ENCODE measurements at regions not wholly inside any gene's neighbourhood (a gene's known extent, or its start where the extent isn't known, plus 50 kb on each side); places are given as distances from the start of the nearest gene placed in this dataset.

DNA sequence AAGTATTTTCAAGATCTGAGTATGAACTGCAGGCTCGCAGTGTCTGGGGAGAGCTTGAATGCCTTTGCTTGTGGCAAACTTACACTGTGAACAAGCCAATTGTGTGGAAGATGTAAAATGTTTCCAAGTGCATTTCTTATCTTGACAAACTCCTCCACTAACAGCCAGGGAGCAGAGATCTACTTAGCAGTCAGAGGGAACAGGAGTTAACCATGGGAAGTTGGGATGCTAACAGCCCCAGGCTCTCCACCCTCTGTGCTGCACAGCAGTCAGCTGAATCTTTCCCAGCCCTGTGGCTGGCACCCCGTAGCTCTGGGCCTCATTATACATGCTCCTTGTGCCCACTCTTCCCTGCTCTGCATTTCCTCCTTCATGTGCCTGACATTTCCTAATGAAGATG, 450.2 kb downstream of the TSN start:
- no peaks in the 10 kb centered on the region for H3K36me3 ChIP-seq (ENCODE audit: control insufficient read depth in 3 of 3, insufficient read depth in 3 of 3, low read length in 3 of 3)
- no peak overlapping the region for H3K27ac ChIP-seq (ENCODE audit: low read depth, low read length)
- H3K4me1 ChIP-seq (ENCODE audit: control insufficient read depth in 3 of 3, insufficient read depth in 3 of 3, low read length in 3 of 3) = no peaks in the 10 kb centered on the region
- no peak overlapping the region for H3K4me3 ChIP-seq (ENCODE audit: low read length in 3 of 3)
- peaks cover 0 to 5% (median 0%) of the 10 kb centered on the region in 3 donors for H3K27me3 ChIP-seq (ENCODE audit: control insufficient read depth in 3 of 3, insufficient read depth in 3 of 3, low read length in 3 of 3)
- H3K9ac ChIP-seq (ENCODE audit: low read depth in 1 of 3, low read length in 3 of 3) = no peak overlapping the region
- no peaks in the 10 kb centered on the region for H3K9me3 ChIP-seq (ENCODE audit: control insufficient read depth in 3 of 3, low read length in 3 of 3)

GRCh38 chr2:122206101-122206500, 450.6 kb downstream of the TSN start:
- Histone ChIP-seq H3K9ac (ENCODE audit: low read depth in 1 of 3, low read length in 3 of 3) (no peak overlapping the region), H3K4me1 (ENCODE audit: control insufficient read depth in 3 of 3, insufficient read depth in 3 of 3, low read length in 3 of 3) (no peaks in the 10 kb centered on the region), H3K36me3 (ENCODE audit: control insufficient read depth in 3 of 3, insufficient read depth in 3 of 3, low read length in 3 of 3) (no peaks in the 10 kb centered on the region), H3K9me3 (ENCODE audit: control insufficient read depth in 3 of 3, low read length in 3 of 3) (no peaks in the 10 kb centered on the region), H3K27ac (ENCODE audit: low read depth, low read length) (no peak overlapping the region), H3K4me3 (ENCODE audit: low read length in 3 of 3) (no peak overlapping the region), H3K27me3 (ENCODE audit: control insufficient read depth in 3 of 3, insufficient read depth in 3 of 3, low read length in 3 of 3) (peaks cover 0 to 5% (median 0%) of the 10 kb centered on the region in 3 donors)

DNA sequence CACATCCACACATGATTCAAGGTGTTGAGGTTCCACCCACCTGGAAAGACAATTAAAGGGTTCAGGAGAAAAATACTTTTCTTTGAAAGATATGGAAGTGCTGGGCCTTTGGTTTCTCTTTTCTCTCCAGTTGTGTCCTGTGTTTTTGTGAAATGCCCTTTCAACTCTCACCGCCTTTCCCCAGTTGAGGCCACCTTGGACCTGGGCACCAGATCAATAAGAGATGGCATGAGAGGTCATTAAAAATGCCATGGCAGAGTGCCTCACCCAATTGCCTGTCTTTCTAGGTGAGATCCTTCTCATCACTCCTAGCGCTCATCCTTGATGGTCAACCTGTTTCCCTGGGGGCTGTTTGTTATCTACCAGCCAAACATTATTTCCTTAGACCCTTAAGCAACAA, 453.9 kb downstream of the TSN start:
- Histone ChIP-seq H3K9ac (ENCODE audit: low read depth in 1 of 3, low read length in 3 of 3) (no peak overlapping the region), H3K4me3 (ENCODE audit: low read length in 3 of 3) (no peak overlapping the region), H3K36me3 (ENCODE audit: control insufficient read depth in 3 of 3, insufficient read depth in 3 of 3, low read length in 3 of 3) (no peaks in the 10 kb centered on the region), H3K4me1 (ENCODE audit: control insufficient read depth in 3 of 3, insufficient read depth in 3 of 3, low read length in 3 of 3) (no peaks in the 10 kb centered on the region), H3K27me3 (ENCODE audit: control insufficient read depth in 3 of 3, insufficient read depth in 3 of 3, low read length in 3 of 3) (peaks cover 0 to 5% (median 0%) of the 10 kb centered on the region in 3 donors), H3K27ac (ENCODE audit: low read depth, low read length) (no peak overlapping the region), H3K9me3 (ENCODE audit: control insufficient read depth in 3 of 3, low read length in 3 of 3) (no peaks in the 10 kb centered on the region)

GRCh38 chr2:122210065-122210464, 454.6 kb downstream of the TSN start:
- Histone ChIP-seq H3K9me3 (ENCODE audit: control insufficient read depth in 3 of 3, low read length in 3 of 3) (no peaks in the 10 kb centered on the region), H3K4me3 (ENCODE audit: low read length in 3 of 3) (no peak overlapping the region), H3K9ac (ENCODE audit: low read depth in 1 of 3, low read length in 3 of 3) (no peak overlapping the region), H3K27me3 (ENCODE audit: control insufficient read depth in 3 of 3, insufficient read depth in 3 of 3, low read length in 3 of 3) (peaks cover 0 to 5% (median 0%) of the 10 kb centered on the region in 3 donors), H3K36me3 (ENCODE audit: control insufficient read depth in 3 of 3, insufficient read depth in 3 of 3, low read length in 3 of 3) (no peaks in the 10 kb centered on the region), H3K27ac (ENCODE audit: low read depth, low read length) (no peak overlapping the region), H3K4me1 (ENCODE audit: control insufficient read depth in 3 of 3, insufficient read depth in 3 of 3, low read length in 3 of 3) (no peaks in the 10 kb centered on the region)

DNA sequence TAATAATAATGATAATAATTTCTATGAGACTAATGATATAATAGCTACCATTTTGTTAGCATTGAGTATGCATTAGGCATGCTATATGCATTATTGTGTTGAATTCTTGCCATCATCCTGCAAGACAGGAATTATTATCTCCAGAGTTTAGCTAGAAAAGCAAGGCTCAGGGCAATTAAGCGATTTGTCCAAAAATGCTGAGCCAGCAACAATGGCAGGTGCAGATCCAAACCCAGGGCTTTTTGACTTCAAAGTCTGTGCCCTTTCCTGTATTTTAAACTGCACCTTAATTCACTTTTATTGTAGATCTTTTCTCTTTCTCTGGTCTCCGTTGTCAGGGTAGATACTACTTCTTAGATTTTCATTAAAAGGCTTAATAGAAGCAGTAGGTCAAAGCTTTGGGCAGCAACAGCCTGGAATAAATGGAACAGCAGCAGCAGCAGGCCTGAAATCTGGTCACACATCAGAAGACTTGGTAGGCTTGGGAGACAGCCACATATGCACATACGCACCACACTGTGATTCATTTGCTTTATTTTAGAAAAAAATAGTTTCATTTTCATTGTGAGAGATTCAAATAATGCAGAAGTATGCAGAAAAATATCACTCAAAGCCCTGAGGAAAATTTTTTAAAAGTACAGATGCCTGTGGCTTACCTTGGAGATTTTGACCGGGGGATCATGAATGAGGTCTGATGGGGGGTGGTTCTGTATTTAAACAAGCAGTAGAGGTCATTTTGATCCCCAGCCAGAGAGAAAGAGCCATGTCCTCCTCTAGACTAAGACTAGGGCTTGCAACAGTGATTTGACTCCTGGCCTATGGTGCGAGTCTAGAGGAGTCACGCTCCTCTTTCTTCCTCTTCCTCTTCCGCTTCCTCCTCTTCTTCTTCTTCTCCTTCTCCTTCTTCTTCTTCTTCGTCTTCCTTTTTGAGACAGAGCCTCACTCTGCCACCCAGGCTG, 455.7 kb downstream of the TSN start:
- Histone ChIP-seq H3K4me1 (ENCODE audit: control insufficient read depth in 3 of 3, insufficient read depth in 3 of 3, low read length in 3 of 3) (no peaks in the 10 kb centered on the region), H3K9me3 (ENCODE audit: control insufficient read depth in 3 of 3, low read length in 3 of 3) (no peaks in the 10 kb centered on the region)

DNA sequence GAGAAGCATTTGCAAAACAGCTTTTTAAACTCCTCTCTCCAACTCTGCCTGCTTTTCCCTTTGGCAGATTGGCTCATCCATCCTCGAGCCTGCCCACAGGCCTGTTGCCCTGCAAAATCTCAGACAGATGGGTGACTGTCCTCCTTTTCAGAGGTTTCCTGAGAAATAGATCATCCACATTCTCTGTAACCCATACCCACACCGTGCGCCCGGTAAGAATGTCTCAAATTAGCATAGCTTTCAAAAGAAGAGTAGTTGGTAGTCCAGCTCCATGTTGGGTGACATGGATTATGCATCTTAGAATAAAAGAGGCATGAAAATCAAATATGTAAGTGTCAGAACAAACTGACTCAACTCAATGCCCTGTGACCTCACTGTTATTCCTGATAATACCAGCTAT, 457.9 kb downstream of the TSN start:
- Histone ChIP-seq H3K27me3 (ENCODE audit: control insufficient read depth in 3 of 3, insufficient read depth in 3 of 3, low read length in 3 of 3) (peaks cover 0 to 2% (median 0%) of the 10 kb centered on the region in 3 donors), H3K9ac (ENCODE audit: low read depth in 1 of 3, low read length in 3 of 3) (no peak overlapping the region), H3K4me1 (ENCODE audit: control insufficient read depth in 3 of 3, insufficient read depth in 3 of 3, low read length in 3 of 3) (no peaks in the 10 kb centered on the region), H3K27ac (ENCODE audit: low read depth, low read length) (no peak overlapping the region), H3K9me3 (ENCODE audit: control insufficient read depth in 3 of 3, low read length in 3 of 3) (no peaks in the 10 kb centered on the region), H3K36me3 (ENCODE audit: control insufficient read depth in 3 of 3, insufficient read depth in 3 of 3, low read length in 3 of 3) (no peaks in the 10 kb centered on the region), H3K4me3 (ENCODE audit: low read length in 3 of 3) (no peak overlapping the region)

More for the DNA sequence above, 455.7 kb downstream of the TSN start:
- no peak overlapping the region for H3K4me3 ChIP-seq (ENCODE audit: low read length in 3 of 3)
- H3K27ac ChIP-seq (ENCODE audit: low read depth, low read length) = no peak overlapping the region
- H3K9ac ChIP-seq (ENCODE audit: low read depth in 1 of 3, low read length in 3 of 3) = no peak overlapping the region
- no peaks in the 10 kb centered on the region for H3K36me3 ChIP-seq (ENCODE audit: control insufficient read depth in 3 of 3, insufficient read depth in 3 of 3, low read length in 3 of 3)
- H3K27me3 ChIP-seq (ENCODE audit: control insufficient read depth in 3 of 3, insufficient read depth in 3 of 3, low read length in 3 of 3) = peaks cover 0 to under 1% (median 0%) of the 10 kb centered on the region in 3 donors

GRCh38 chr2:122216071-122216470, 460.6 kb downstream of the TSN start:
- Histone ChIP-seq H3K9ac (ENCODE audit: low read depth in 1 of 3, low read length in 3 of 3) (no peak overlapping the region), H3K9me3 (ENCODE audit: control insufficient read depth in 3 of 3, low read length in 3 of 3) (no peaks in the 10 kb centered on the region), H3K36me3 (ENCODE audit: control insufficient read depth in 3 of 3, insufficient read depth in 3 of 3, low read length in 3 of 3) (no peaks in the 10 kb centered on the region), H3K27me3 (ENCODE audit: control insufficient read depth in 3 of 3, insufficient read depth in 3 of 3, low read length in 3 of 3) (peaks cover 0 to 4% (median 3%) of the 10 kb centered on the region in 3 donors), H3K4me3 (ENCODE audit: low read length in 3 of 3) (no peak overlapping the region), H3K4me1 (ENCODE audit: control insufficient read depth in 3 of 3, insufficient read depth in 3 of 3, low read length in 3 of 3) (no peaks in the 10 kb centered on the region), H3K27ac (ENCODE audit: low read depth, low read length) (no peak overlapping the region)

- no peak overlapping the region for H3K27ac ChIP-seq (ENCODE audit: low read depth, low read length)
- H3K27me3 ChIP-seq (ENCODE audit: control insufficient read depth in 3 of 3, insufficient read depth in 3 of 3, low read length in 3 of 3) = peaks cover 0 to 4% (median 3%) of the 10 kb centered on the region in 3 donors
- H3K4me3 ChIP-seq (ENCODE audit: low read length in 3 of 3) = no peak overlapping the region
- no peaks in the 10 kb centered on the region for H3K4me1 ChIP-seq (ENCODE audit: control insufficient read depth in 3 of 3, insufficient read depth in 3 of 3, low read length in 3 of 3)
- H3K9me3 ChIP-seq (ENCODE audit: control insufficient read depth in 3 of 3, low read length in 3 of 3) = no peaks in the 10 kb centered on the region
- no peaks in the 10 kb centered on the region for H3K36me3 ChIP-seq (ENCODE audit: control insufficient read depth in 3 of 3, insufficient read depth in 3 of 3, low read length in 3 of 3)
- no peak overlapping the region for H3K9ac ChIP-seq (ENCODE audit: low read depth in 1 of 3, low read length in 3 of 3)
Measured at GRCh38 chr2:122216901-122217300, 461.4 kb downstream of the TSN start.

GRCh38 chr2:122218596-122218995, 463.1 kb downstream of the TSN start:
- no peak overlapping the region for H3K27ac ChIP-seq (ENCODE audit: low read depth, low read length)
- peaks cover 0 to 4% (median 3%) of the 10 kb centered on the region in 3 donors for H3K27me3 ChIP-seq (ENCODE audit: control insufficient read depth in 3 of 3, insufficient read depth in 3 of 3, low read length in 3 of 3)
- no peak overlapping the region for H3K9ac ChIP-seq (ENCODE audit: low read depth in 1 of 3, low read length in 3 of 3)
- H3K4me1 ChIP-seq (ENCODE audit: control insufficient read depth in 3 of 3, insufficient read depth in 3 of 3, low read length in 3 of 3) = no peaks in the 10 kb centered on the region
- no peaks in the 10 kb centered on the region for H3K9me3 ChIP-seq (ENCODE audit: control insufficient read depth in 3 of 3, low read length in 3 of 3)
- no peak overlapping the region for H3K4me3 ChIP-seq (ENCODE audit: low read length in 3 of 3)
- H3K36me3 ChIP-seq (ENCODE audit: control insufficient read depth in 3 of 3, insufficient read depth in 3 of 3, low read length in 3 of 3) = no peaks in the 10 kb centered on the region

DNA sequence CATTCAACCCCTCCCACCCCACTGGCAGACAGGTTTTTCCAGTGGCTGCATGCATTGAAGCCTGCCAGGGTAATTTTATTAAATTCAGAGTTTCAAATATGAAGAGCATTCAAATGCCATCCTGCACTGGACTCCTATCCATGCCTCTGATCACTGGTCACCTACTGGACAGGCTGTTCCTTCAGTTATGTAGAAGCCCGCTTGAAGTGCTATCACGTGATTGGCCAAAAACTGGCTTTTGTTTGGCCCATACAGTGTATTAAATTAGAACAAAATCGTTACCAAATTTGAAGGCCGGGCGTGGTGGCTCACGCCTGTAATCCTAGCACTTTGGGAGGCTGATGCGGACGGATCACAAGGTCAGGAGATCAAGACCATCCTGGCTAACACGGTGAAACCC, 464.1 kb downstream of the TSN start:
- Histone ChIP-seq H3K27me3 (ENCODE audit: control insufficient read depth in 3 of 3, insufficient read depth in 3 of 3, low read length in 3 of 3) (peaks cover 0 to 4% (median 3%) of the 10 kb centered on the region in 3 donors), H3K9ac (ENCODE audit: low read depth in 1 of 3, low read length in 3 of 3) (no peak overlapping the region), H3K4me3 (ENCODE audit: low read length in 3 of 3) (no peak overlapping the region), H3K27ac (ENCODE audit: low read depth, low read length) (no peak overlapping the region), H3K36me3 (ENCODE audit: control insufficient read depth in 3 of 3, insufficient read depth in 3 of 3, low read length in 3 of 3) (no peaks in the 10 kb centered on the region), H3K9me3 (ENCODE audit: control insufficient read depth in 3 of 3, low read length in 3 of 3) (no peaks in the 10 kb centered on the region), H3K4me1 (ENCODE audit: control insufficient read depth in 3 of 3, insufficient read depth in 3 of 3, low read length in 3 of 3) (no peaks in the 10 kb centered on the region)

Measured in skeletal muscle tissue (tissue), 3 donors.